ENCODE measurements at regions not wholly inside any gene's neighbourhood (a gene's known extent, or its start where the extent isn't known, plus 50 kb on each side); places are given as distances from the start of the nearest gene placed in this dataset.

DNA sequence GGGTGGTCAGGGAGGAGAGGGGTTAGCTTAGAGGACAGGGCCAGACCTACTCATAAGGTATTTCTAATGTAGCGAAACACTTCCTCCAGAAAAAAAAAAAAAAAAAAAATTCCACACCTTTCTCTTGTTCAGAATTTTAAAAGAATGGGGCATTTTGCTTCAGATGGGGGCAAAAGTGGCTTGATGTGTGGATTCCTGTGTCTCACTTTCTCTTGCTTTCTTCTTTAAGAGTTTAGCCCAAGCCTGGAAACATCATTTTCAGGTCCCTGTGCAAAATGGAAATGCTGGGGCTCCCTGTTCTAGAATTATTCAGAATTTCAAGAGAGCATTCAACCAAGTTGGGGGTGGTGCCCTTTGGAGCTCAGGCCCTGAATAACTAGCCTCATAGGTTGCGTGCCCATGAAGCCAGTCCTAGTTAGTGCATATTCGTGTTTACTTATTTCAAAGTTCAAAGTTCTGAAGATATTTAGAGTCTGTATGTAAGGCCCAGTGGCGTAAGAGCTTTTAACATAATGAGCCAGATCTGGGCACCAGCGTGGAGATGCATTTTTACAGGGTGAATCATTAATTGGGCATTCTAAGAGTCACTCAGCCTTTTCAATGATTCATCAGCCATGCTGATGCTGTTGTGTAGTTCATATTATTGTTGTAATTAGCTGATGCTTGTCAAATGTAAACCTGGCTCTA lies 104.5 kb downstream of the RPLP1 start:
- intact Hi-C loops (cut with DNase I): no loop called here

DNA sequence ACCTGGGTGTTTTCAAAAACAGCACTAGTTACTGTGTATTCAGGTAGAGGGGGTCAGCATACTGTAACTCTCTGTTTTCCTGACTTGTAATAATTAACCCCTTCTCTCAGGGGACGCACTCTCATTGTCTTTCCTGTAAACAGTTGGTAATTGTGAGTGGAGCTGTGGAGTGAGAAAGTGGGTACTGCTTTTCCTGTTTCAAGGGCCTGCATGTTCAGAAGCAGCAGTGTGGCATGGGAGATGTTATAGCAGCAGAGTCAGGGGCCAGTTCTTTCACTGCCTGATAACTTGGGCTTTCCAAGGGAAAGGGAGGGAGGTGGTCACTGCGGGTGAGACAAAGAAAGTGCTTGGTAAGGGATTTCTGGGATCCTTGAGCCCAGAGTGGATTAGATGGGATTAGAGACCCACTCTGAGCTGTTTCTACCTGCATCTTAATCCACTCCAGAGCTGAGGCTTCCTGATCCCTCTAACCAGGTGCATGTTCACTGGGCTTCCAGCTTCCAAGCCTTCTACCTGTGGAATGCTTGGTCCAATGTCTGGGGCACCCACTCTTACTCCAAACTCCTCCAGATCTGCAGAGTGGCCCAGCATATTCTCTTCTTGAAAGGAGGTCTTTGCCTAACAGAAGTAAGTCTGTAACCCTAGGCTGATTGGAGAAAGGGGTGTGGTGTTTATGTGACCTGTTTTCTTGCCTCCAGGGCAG lies 105.2 kb downstream of the RPLP1 start:
- Histone ChIP-seq H3K36me3 (no peaks in the 10 kb centered on the region), H3K4me3 (no peak overlapping the region), H3K27me3 (no peaks in the 10 kb centered on the region), H3K27ac (peak overlapping the region in 2 of 4 donors; percentile 13 to 34), H3K9me3 (no peaks in the 10 kb centered on the region), H3K4me1 (peaks cover 0 to 10% (median 9%) of the 10 kb centered on the region in 4 donors)
- WGBS, 2 donors: 31 to 77% methylated on average over 2 of the region's 2 CpGs
- DNase-seq: no peak
- intact Hi-C loops (cut with DNase I): no loop called here
- TF ChIP-seq, protein P1, sequence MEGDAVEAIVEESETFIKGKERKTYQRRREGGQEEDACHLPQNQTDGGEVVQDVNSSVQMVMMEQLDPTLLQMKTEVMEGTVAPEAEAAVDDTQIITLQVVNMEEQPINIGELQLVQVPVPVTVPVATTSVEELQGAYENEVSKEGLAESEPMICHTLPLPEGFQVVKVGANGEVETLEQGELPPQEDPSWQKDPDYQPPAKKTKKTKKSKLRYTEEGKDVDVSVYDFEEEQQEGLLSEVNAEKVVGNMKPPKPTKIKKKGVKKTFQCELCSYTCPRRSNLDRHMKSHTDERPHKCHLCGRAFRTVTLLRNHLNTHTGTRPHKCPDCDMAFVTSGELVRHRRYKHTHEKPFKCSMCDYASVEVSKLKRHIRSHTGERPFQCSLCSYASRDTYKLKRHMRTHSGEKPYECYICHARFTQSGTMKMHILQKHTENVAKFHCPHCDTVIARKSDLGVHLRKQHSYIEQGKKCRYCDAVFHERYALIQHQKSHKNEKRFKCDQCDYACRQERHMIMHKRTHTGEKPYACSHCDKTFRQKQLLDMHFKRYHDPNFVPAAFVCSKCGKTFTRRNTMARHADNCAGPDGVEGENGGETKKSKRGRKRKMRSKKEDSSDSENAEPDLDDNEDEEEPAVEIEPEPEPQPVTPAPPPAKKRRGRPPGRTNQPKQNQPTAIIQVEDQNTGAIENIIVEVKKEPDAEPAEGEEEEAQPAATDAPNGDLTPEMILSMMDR (IDR thresholded peaks at IDR 0.05): no peak
- TF ChIP-seq POLR2A (IDR thresholded peaks at IDR 0.05): no peak
- no peak for TF ChIP-seq POLR2AphosphoS5 (IDR thresholded peaks at IDR 0.05)
- no peak for TF ChIP-seq EP300 (IDR thresholded peaks at IDR 0.05)

More for the DNA sequence above, 104.5 kb downstream of the RPLP1 start:
- Histone ChIP-seq H3K27ac (peak overlapping the region in 3 of 4 donors; percentile 13 to 30 (median 26)), H3K27me3 (no peaks in the 10 kb centered on the region), H3K9me3 (peaks cover 0 to 3% (median under 1%) of the 10 kb centered on the region in 4 donors), H3K4me3 (no peak overlapping the region), H3K4me1 (peaks cover 0 to 10% (median 9%) of the 10 kb centered on the region in 4 donors), H3K36me3 (no peaks in the 10 kb centered on the region)
- WGBS, 2 donors: 32 to 70% methylated on average over 5 of the region's 5 CpGs
- DNase-seq: no peak
- TF ChIP-seq, protein P1 (IDR thresholded peaks at IDR 0.05): no peak
- TF ChIP-seq POLR2AphosphoS5 (IDR thresholded peaks at IDR 0.05) (no peak), POLR2A (IDR thresholded peaks at IDR 0.05) (no peak)

DNA sequence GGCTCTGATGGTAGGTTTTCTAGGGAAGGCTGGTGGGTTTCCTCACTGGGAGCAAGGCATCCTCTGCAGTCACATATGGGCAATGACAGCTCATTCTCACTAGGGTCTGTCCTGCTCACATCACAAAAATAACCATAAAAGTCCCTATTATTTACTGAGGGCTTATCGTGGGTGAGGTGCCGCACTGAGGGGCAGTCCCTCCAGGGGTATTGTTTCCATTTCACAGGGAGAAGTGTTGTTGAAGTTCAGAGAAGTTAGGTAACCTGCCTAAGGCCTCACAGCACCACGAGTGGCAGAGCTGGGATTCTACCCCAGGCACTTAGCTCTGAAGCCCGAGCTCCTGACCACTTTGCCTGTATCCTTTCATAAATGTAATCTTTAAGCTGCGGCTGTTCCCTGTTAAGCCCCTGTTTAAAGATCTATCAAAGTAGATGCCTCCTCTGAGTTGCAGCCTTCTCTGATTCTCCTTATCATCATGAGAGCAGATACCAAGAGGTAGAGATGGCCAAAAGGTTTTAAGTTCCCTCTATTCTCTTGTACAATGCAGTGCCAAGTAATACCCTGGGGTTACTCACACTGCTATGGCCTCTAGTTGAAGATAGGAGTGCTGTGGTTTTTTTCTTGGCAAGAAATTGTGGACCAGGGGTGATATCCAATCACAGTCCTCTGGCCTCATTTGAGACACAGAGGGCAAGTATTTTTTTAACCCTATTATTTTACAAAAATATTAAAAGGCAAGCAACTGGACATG lies 107.0 kb downstream of the RPLP1 start:
- no peaks in the 10 kb centered on the region for H3K9me3 ChIP-seq
- H3K27ac ChIP-seq: no peak overlapping the region
- peaks cover 0 to 10% (median 9%) of the 10 kb centered on the region in 4 donors for H3K4me1 ChIP-seq
- intact Hi-C loops (cut with DNase I): no loop called here
- H3K36me3 ChIP-seq: no peaks in the 10 kb centered on the region
- no peak overlapping the region for H3K4me3 ChIP-seq
- peaks cover 0 to 3% (median 0%) of the 10 kb centered on the region in 3 donors for H3K27me3 ChIP-seq
- no peak for DNase-seq
- 68 to 69% methylated on average over 5 of the region's 5 CpGs for WGBS, 2 donors
- TF ChIP-seq POLR2A (IDR thresholded peaks at IDR 0.05): no peak
- no peak for TF ChIP-seq POLR2AphosphoS5 (IDR thresholded peaks at IDR 0.05)
- no peak for TF ChIP-seq EP300 (IDR thresholded peaks at IDR 0.05)
- TF ChIP-seq, protein P1 (IDR thresholded peaks at IDR 0.05): no peak

DNA sequence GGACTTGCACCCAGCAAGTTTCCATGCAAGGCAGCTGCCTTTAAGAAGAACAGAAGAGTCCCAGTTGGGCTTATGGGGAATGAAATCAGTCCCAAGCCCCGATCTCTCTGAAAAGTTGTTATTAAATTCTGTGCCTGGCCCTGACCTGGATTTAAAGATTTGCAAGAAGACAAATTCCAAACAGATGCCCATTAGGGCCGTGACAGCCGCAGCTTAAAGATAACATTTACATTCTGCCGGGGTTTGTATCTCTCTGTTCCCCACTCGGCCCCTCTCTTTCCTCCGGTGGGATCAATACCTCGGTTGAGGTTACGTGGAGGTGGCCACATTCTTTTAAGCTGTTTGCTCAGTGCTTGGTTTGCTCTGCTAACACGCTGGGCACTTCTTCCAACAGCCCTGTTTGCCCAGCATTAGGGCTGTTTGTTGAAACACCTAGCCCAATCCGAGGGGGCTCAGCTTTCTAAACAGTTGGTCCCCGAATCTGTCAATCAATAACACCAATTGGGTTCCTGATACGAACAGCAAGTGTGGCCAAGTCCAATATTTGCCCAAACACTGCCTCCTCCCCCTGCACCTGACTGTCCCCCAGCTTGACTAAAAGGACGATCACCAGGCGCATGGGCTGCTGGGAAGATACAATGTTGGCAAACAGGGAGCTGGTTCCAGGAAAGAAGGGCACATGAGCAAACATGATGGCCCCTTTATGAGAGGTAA lies 108.6 kb downstream of the RPLP1 start:
- TF ChIP-seq EP300 (IDR thresholded peaks at IDR 0.05): no peak
- no peak for TF ChIP-seq POLR2A (IDR thresholded peaks at IDR 0.05)
- no peak for TF ChIP-seq POLR2AphosphoS5 (IDR thresholded peaks at IDR 0.05)
- TF ChIP-seq, protein P1 (IDR thresholded peaks at IDR 0.05): no peak
- DNase-seq: no peak
- Histone ChIP-seq H3K4me3 (no peak overlapping the region), H3K36me3 (no peaks in the 10 kb centered on the region), H3K27me3 (peaks cover 0 to 3% (median 0%) of the 10 kb centered on the region in 3 donors), H3K9me3 (no peaks in the 10 kb centered on the region), H3K4me1 (peaks cover 0 to 10% (median 9%) of the 10 kb centered on the region in 4 donors), H3K27ac (no peak overlapping the region)
- intact Hi-C loops (cut with DNase I): no loop called here
- 12 to 66% methylated on average over 14 of the region's 14 CpGs for WGBS, 2 donors

Measured in sigmoid colon (tissue), 6 donors.